GM21515 (cell line): ENCODE measurements at regions not wholly inside any gene's neighbourhood (a gene's known extent, or its start where the extent isn't known, plus 50 kb on each side); places are given as distances from the start of the nearest gene placed in this dataset.

Source experiments
- ATAC-seq: cut with Tn5 transposase; IDR thresholded peaks from one replicate; pipeline ENCODE4 v1.9.1; 2021; ENCODE audit not compliant: unreplicated experiment

- ATAC-seq, result no peak
Observed at GRCh38 chr2:147649998-147650397, 194.8 kb upstream of the ACVR2A start.

GRCh38 chr2:147649286-147649685, 195.5 kb upstream of the ACVR2A start:
- no peak for ATAC-seq

GRCh38 chr2:147648471-147648870, 196.4 kb upstream of the ACVR2A start:
- ATAC-seq, result no peak

- ATAC-seq, result no peak
Observed at GRCh38 chr2:147647816-147648215, 197.0 kb upstream of the ACVR2A start.

- no peak for ATAC-seq
Observed at GRCh38 chr2:147646818-147647468, 197.9 kb upstream of the ACVR2A start.

GRCh38 chr2:147644491-147644890, 200.3 kb upstream of the ACVR2A start:
- ATAC-seq, result no peak

GRCh38 chr2:147642765-147643164, 202.1 kb upstream of the ACVR2A start:
- ATAC-seq, result no peak

GRCh38 chr2:147641651-147642050, 203.2 kb upstream of the ACVR2A start:
- ATAC-seq, result no peak

GRCh38 chr2:147639891-147640290, 204.9 kb upstream of the ACVR2A start:
- peak; percentile 82 for ATAC-seq

GRCh38 chr2:147639386-147639785, 205.4 kb upstream of the ACVR2A start:
- ATAC-seq, result no peak

GRCh38 chr2:147636886-147637285, 207.9 kb upstream of the ACVR2A start:
- ATAC-seq, result no peak

GRCh38 chr2:147636238-147636882, 208.5 kb upstream of the ACVR2A start:
- ATAC-seq, result no peak

- no peak for ATAC-seq
Observed at GRCh38 chr2:147634826-147635225, 210.0 kb upstream of the ACVR2A start.

- ATAC-seq, result no peak
Observed at GRCh38 chr2:147632198-147632597, 212.6 kb upstream of the ACVR2A start.

GRCh38 chr2:147631294-147631693, 213.5 kb upstream of the ACVR2A start:
- no peak for ATAC-seq

- ATAC-seq, result no peak
Observed at GRCh38 chr2:147630585-147630984, 214.2 kb upstream of the ACVR2A start.

- ATAC-seq, result no peak
Observed at GRCh38 chr2:147628971-147629421, 215.8 kb upstream of the ACVR2A start.

- ATAC-seq, result peak; percentile 92
Observed at GRCh38 chr2:147623328-147623727, 221.5 kb upstream of the ACVR2A start.

- ATAC-seq, result no peak
Observed at GRCh38 chr2:147621656-147622197, 223.1 kb upstream of the ACVR2A start.

- ATAC-seq, result no peak
Observed at GRCh38 chr2:147619808-147620207, 225.0 kb upstream of the ACVR2A start.

GRCh38 chr2:147615726-147616125, 229.1 kb upstream of the ACVR2A start:
- no peak for ATAC-seq

GRCh38 chr2:147614979-147615470, 229.8 kb upstream of the ACVR2A start:
- ATAC-seq, result no peak
